A673 (cell line): ENCODE measurements at regions not wholly inside any gene's neighbourhood (a gene's known extent, or its start where the extent isn't known, plus 50 kb on each side); places are given as distances from the start of the nearest gene placed in this dataset.

Source experiments
- CTCF ChIP-seq: fragments of 300-800, 200-600 bp; sonication (generic); conservative IDR thresholded peaks from 2 replicates; pipeline ENCODE4 v1.5.1; 2017; ENCODE audit warnings: low read depth, mild to moderate bottlenecking, antibody characterized with exemption, low read length, moderate library complexity, mixed read lengths
- EZH2 ChIP-seq: fragments of 200-600 bp; sonication (generic); IDR thresholded peaks from 2 replicates; pipeline ENCODE4 v1.6.1; 2017; ENCODE audit warnings: borderline replicate concordance, low read depth, mild to moderate bottlenecking, mixed read lengths, antibody characterized with exemption, low read length; ENCODE audit not compliant: poor library complexity, severe bottlenecking

- no peak for TF ChIP-seq EZH2
- no peak for TF ChIP-seq CTCF
These were observed 113.4 kb upstream of the MSX2 start for GRCh38 chr5:174610968-174611367.
